K562 (cell line): ENCODE measurements at regions not wholly inside any gene's neighbourhood (a gene's known extent, or its start where the extent isn't known, plus 50 kb on each side); places are given as distances from the start of the nearest gene placed in this dataset.

Experiments used
- ATAC-seq: fragments of 200-7000 bp; cut with Tn5 transposase; 3 replicates; pipeline ENCODE4 v1.9.1; 2020; ENCODE audit warnings: moderate library complexity
- BruUV-seq: library from RNA; stranded (reverse); fragments of 400-500 nt; replicated peaks from 2 replicates; lab custom pipeline; 2021; lab: Mats Ljungman, UMichigan
- CTCF ChIA-PET: fragments of 300-600 bp; formaldehyde crosslinking; extraction: SDS; loops from one replicate; lab custom pipeline; 2021; ENCODE audit warnings: low intra/inter-chr PET ratio; lab: Yijun Ruan, JAX
- POLR2A ChIA-PET: fragments of 300-600, 350-650 bp; sonication (Branson Sonifier 250); formaldehyde crosslinking; extraction: SDS; loops from one replicate; lab custom pipeline; 2021; ENCODE audit warnings: antibody characterized with exemption, inconsistent platforms; lab: Yijun Ruan, JAX
- DNase-seq, 4 experiments: peaks; one replicate each; pipeline versions ENCODE4 v3.0.0 to v3.0.0-alpha.2; 2011 to 2018; ENCODE audit warnings: low spot score in 3 of 4, mixed read lengths in 3 of 4; ENCODE audit errors: extremely low read depth in 1 of 4
- FAIRE-seq: peaks from 2 replicates; lab custom pipeline; 2011; peaks lifted over from hg19 to GRCh38; lab: Jason Lieb, UNC
- H2AFZ ChIP-seq: 2 replicates; pipeline ENCODE4 v1.6.0; 2011; ENCODE audit warnings: low read depth, low read length, control low read depth, inconsistent platforms
- H3K27ac ChIP-seq: fragments of 200-600 bp; 3 replicates; pipeline ENCODE4 v1.8.0; 2011; ENCODE audit warnings: low read depth, mild to moderate bottlenecking, control low read depth, inconsistent platforms, low read length, moderate library complexity, mixed read lengths; ENCODE audit errors: extremely low read depth
- H3K27me3 ChIP-seq, 2 experiments: fragments of 300-600 bp in 1 of 2; 2 replicates in 1 of 2; 3 replicates in 1 of 2; pipeline versions ENCODE4 v1.6.0 to v1.8.0; 2011; ENCODE audit warnings: inconsistent platforms in 2 of 2, low read length in 2 of 2, mild to moderate bottlenecking in 1 of 2, mixed read lengths in 1 of 2, moderate library complexity in 1 of 2; ENCODE audit not compliant: control insufficient read depth in 2 of 2, insufficient read depth in 2 of 2
- H3K36me3 ChIP-seq: fragments of 300-600 bp; 3 replicates; pipeline ENCODE4 v1.8.0; 2011; ENCODE audit warnings: mild to moderate bottlenecking, low read length, inconsistent platforms; ENCODE audit not compliant: control insufficient read depth, insufficient read depth
- H3K4me1 ChIP-seq, 2 experiments: fragments of 200-600 bp in 1 of 2; replicated peaks in 1 of 2; 2 replicates in 1 of 2; 3 replicates in 1 of 2; pipeline versions ENCODE4 v1.5.1 to v1.8.0; 2011; ENCODE audit warnings: inconsistent platforms in 2 of 2, low read length in 2 of 2, mild to moderate bottlenecking in 1 of 2, mixed read lengths in 1 of 2, moderate library complexity in 1 of 2; ENCODE audit not compliant: control insufficient read depth in 2 of 2, insufficient read depth in 2 of 2
- H3K4me2 ChIP-seq: 2 replicates; pipeline ENCODE4 v1.6.1; 2011; ENCODE audit warnings: low read length, control low read depth, inconsistent platforms, mixed read lengths; ENCODE audit not compliant: insufficient read depth
- H3K4me3 ChIP-seq: fragments of 200-600 bp; sonication (generic), shearing (Covaris generic); 2 replicates; pipeline ENCODE4 v1.5.1; 2016; ENCODE audit warnings: control low read depth, inconsistent platforms
- H3K79me2 ChIP-seq: fragments of 200-600 bp; 3 replicates; pipeline ENCODE4 v1.8.0; 2011; ENCODE audit warnings: low read length, inconsistent platforms; ENCODE audit not compliant: control insufficient read depth, insufficient read depth
- H3K9ac ChIP-seq, 2 experiments: 2 replicates each; pipeline versions ENCODE4 v1.6.0 to v1.6.1; 2011; ENCODE audit warnings: low read depth in 2 of 2, low read length in 2 of 2, control low read depth in 1 of 2, inconsistent platforms in 1 of 2, mild to moderate bottlenecking in 1 of 2, mixed read lengths in 1 of 2; ENCODE audit not compliant: insufficient read depth in 1 of 2
- H3K9me1 ChIP-seq: one replicate; pipeline ENCODE4 v1.6.0; 2011; ENCODE audit warnings: inconsistent platforms, mild to moderate bottlenecking, low read length, moderate library complexity; ENCODE audit not compliant: control insufficient read depth, insufficient read depth
- H3K9me3 ChIP-seq: replicated peaks from 2 replicates; pipeline ENCODE4 v1.5.1; 2011; ENCODE audit warnings: low read depth, low read length, inconsistent platforms; ENCODE audit not compliant: control insufficient read depth, insufficient read depth
- H4K20me1 ChIP-seq: replicated peaks from 2 replicates; pipeline ENCODE4 v1.6.1; 2011; ENCODE audit warnings: low read length, inconsistent platforms, mixed read lengths; ENCODE audit not compliant: control insufficient read depth, insufficient read depth
- UBTF ChIP-seq, 2 experiments: IDR thresholded peaks; 2 replicates each; pipeline ENCODE4 v1.6.1; 2012; ENCODE audit warnings: improper control_type of control experiment in 2 of 2, low read depth in 2 of 2, low read length in 2 of 2, borderline replicate concordance in 1 of 2
- WGBS: fragments of 100-300 bp; shearing (Covaris generic); methylation state at CpG from one replicate; pipeline ENCODE4 v1.1.6; 2016; ENCODE audit warnings: low coverage, mixed read lengths; ENCODE audit not compliant: insufficient coverage; ENCODE audit errors: missing lambda C conversion rate; 5-methylcytosine and 5-hydroxymethylcytosine counted together
- in situ Hi-C: fragments of 300-500 bp; cut with MboI; formaldehyde crosslinking; loops from 4 replicates; pipeline ENCODE4 v1.15.0; 2018; ENCODE audit warnings: inconsistent platforms, mixed read lengths
- intact Hi-C: fragments of 100-400 bp; cut with micrococcal nuclease; formaldehyde crosslinking; loops from 2 replicates; pipeline ENCODE4 v1.14.2; 2022
- TF ChIP-seq, protein P1 (sequence below): sonication (generic); formaldehyde crosslinking; IDR thresholded peaks from 2 replicates; pipeline ENCODE4 v1.8.0; 2022; ENCODE audit warnings: missing genetic modification reagents, mild to moderate bottlenecking, borderline replicate concordance
- TF ChIP-seq, protein P2 (sequence below): sonication (generic); formaldehyde crosslinking; IDR thresholded peaks from 2 replicates; pipeline ENCODE4 v1.8.0; 2022; ENCODE audit warnings: mild to moderate bottlenecking, missing genetic modification reagents

DNA sequence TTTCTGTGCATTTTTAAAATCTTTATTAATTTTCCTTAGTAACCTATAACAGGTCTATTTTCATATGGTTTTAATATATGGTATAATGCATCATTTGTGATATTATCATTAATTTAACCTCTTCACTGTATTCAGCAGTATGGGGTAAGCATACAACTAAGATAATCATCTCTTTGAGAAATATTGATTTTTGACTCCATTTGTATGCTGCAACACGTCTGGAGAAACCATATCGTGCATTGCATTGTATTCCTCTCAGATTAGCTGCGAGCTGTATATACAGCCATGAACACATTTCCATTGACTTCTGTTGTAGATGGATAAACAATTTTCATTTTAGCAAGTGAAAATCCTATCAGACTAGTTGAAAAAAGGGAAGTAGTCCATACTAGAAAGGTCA is 2275.8 kb upstream of the PCDH20 start:
- H3K9me1 ChIP-seq = no peaks in the 10 kb centered on the region
- BruUV-seq = no TSS peak
- no peak for FAIRE-seq
- no peak overlapping the region for H3K4me3 ChIP-seq
- ATAC-seq = no peak
- no peaks in the 10 kb centered on the region for H3K9me3 ChIP-seq
- H3K36me3 ChIP-seq = no peaks in the 10 kb centered on the region
- 0% methylated on average over 3 of the region's 3 CpGs for WGBS
- no peak overlapping the region for H3K9ac ChIP-seq
- no peak overlapping the region for H2AFZ ChIP-seq
- DNase-seq = no peak
- no peaks in the 10 kb centered on the region for H3K4me1 ChIP-seq
- intact Hi-C loops (no loop called here), in situ Hi-C loops (no loop called here)
- H3K27ac ChIP-seq = no peak overlapping the region
- H3K4me2 ChIP-seq = no peak overlapping the region
- H3K79me2 ChIP-seq = no peaks in the 10 kb centered on the region
- H4K20me1 ChIP-seq = no peaks in the 10 kb centered on the region
- TF ChIP-seq UBTF (IDR thresholded peaks at IDR 0.05; ENCODE audit: borderline replicate concordance in 1 of 2, low read depth in 2 of 2, low read length in 2 of 2) = no peak
- TF ChIP-seq, protein P1, sequence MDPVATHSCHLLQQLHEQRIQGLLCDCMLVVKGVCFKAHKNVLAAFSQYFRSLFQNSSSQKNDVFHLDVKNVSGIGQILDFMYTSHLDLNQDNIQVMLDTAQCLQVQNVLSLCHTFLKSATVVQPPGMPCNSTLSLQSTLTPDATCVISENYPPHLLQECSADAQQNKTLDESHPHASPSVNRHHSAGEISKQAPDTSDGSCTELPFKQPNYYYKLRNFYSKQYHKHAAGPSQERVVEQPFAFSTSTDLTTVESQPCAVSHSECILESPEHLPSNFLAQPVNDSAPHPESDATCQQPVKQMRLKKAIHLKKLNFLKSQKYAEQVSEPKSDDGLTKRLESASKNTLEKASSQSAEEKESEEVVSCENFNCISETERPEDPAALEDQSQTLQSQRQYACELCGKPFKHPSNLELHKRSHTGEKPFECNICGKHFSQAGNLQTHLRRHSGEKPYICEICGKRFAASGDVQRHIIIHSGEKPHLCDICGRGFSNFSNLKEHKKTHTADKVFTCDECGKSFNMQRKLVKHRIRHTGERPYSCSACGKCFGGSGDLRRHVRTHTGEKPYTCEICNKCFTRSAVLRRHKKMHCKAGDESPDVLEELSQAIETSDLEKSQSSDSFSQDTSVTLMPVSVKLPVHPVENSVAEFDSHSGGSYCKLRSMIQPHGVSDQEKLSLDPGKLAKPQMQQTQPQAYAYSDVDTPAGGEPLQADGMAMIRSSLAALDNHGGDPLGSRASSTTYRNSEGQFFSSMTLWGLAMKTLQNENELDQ = no peak
- TF ChIP-seq, protein P2, sequence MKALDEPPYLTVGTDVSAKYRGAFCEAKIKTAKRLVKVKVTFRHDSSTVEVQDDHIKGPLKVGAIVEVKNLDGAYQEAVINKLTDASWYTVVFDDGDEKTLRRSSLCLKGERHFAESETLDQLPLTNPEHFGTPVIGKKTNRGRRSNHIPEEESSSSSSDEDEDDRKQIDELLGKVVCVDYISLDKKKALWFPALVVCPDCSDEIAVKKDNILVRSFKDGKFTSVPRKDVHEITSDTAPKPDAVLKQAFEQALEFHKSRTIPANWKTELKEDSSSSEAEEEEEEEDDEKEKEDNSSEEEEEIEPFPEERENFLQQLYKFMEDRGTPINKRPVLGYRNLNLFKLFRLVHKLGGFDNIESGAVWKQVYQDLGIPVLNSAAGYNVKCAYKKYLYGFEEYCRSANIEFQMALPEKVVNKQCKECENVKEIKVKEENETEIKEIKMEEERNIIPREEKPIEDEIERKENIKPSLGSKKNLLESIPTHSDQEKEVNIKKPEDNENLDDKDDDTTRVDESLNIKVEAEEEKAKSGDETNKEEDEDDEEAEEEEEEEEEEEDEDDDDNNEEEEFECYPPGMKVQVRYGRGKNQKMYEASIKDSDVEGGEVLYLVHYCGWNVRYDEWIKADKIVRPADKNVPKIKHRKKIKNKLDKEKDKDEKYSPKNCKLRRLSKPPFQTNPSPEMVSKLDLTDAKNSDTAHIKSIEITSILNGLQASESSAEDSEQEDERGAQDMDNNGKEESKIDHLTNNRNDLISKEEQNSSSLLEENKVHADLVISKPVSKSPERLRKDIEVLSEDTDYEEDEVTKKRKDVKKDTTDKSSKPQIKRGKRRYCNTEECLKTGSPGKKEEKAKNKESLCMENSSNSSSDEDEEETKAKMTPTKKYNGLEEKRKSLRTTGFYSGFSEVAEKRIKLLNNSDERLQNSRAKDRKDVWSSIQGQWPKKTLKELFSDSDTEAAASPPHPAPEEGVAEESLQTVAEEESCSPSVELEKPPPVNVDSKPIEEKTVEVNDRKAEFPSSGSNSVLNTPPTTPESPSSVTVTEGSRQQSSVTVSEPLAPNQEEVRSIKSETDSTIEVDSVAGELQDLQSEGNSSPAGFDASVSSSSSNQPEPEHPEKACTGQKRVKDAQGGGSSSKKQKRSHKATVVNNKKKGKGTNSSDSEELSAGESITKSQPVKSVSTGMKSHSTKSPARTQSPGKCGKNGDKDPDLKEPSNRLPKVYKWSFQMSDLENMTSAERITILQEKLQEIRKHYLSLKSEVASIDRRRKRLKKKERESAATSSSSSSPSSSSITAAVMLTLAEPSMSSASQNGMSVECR (CRISPR knock-in tag) = no peak
- ChIA-PET POLR2A (no interaction called here), CTCF (no interaction called here)
- no peaks in the 10 kb centered on the region for H3K27me3 ChIP-seq
